PC-3 (cell line): ENCODE measurements at regions not wholly inside any gene's neighbourhood (a gene's known extent, or its start where the extent isn't known, plus 50 kb on each side); places are given as distances from the start of the nearest gene placed in this dataset.
A peak's percentile ranks its signal among the peaks of the same experiment; 100 is the strongest.

Source experiments
- CTCF ChIP-seq: fragments of 300-600 bp; sonication (generic); conservative IDR thresholded peaks from 2 replicates; pipeline ENCODE4 v1.5.1; 2017; ENCODE audit warnings: antibody characterized with exemption, low read depth, mild to moderate bottlenecking, low read length
- EZH2 ChIP-seq: fragments of 300-600 bp; sonication (generic); IDR thresholded peaks from one replicate; pipeline ENCODE4 v1.6.1; 2017; ENCODE audit warnings: antibody characterized with exemption, mild to moderate bottlenecking, low read length; ENCODE audit not compliant: unreplicated experiment
- EZH2phosphoT487 ChIP-seq: fragments of 300-600 bp; sonication (generic); IDR thresholded peaks from 2 replicates; pipeline ENCODE4 v1.6.1; 2018; ENCODE audit warnings: mild to moderate bottlenecking, antibody characterized with exemption, low read length, borderline replicate concordance

- TF ChIP-seq EZH2 (no peak), CTCF (peak; percentile 96), EZH2phosphoT487 (no peak)
Measured at GRCh38 chr15:37880009-37880834, 54.2 kb upstream of the TMCO5A start.
